Renal cortical epithelial cell (primary cell): ENCODE measurements at regions not wholly inside any gene's neighbourhood (a gene's known extent, or its start where the extent isn't known, plus 50 kb on each side); places are given as distances from the start of the nearest gene placed in this dataset.

Experiments
- DNase-seq: peaks from one replicate; pipeline ENCODE4 v3.0.0-alpha.2; 2011; ENCODE audit warnings: low read depth

GRCh38 chr15:60057554-60057953 lies 53.4 kb downstream of the FOXB1 start:
- no peak for DNase-seq

DNA sequence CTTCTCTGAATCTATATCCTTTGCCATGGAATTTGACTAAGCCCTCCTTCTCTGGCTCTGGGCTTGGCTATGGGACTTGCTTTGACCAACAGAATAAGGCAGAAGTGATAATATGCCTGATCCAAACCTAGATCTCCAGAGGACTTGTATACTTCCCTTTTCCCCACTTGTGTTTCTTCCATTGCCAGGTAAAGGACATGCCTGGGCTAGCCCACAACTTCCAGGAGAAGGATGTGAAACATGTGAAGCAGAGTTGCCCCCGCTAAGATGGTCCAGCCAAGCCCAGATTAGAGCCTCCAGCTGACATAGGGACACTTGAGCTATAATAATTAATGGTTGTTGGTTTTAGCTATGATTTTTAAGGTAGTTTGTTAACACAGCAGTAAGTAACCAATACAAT lies 55.1 kb downstream of the FOXB1 start:
- no peak for DNase-seq

- DNase-seq: no peak
These were observed 57.6 kb downstream of the FOXB1 start for GRCh38 chr15:60061758-60062157.

DNA sequence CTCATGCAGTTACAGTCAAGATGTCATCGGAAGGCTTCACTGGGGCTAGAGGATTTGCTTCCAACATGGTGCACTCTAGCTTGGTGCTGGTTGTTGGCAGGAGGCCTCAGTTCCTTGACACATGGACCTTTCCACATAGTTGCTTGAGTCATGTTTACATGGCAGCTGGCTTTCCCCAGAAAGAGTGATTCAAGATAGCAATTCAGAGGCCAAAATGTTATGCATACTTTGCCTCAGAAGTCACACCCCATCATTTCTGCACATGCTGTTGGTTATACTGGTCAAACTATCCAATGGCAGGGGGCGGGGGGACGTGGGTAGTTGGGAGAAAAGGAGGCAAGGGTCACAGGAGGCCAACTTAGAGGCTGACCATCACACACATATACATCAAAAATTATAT lies 58.7 kb downstream of the FOXB1 start:
- no peak for DNase-seq

- DNase-seq: no peak
These were observed 61.8 kb downstream of the FOXB1 start for GRCh38 chr15:60065951-60066350.

- DNase-seq: peak; percentile 13
These were observed 66.9 kb downstream of the FOXB1 start for GRCh38 chr15:60070838-60071493.

GRCh38 chr15:60072826-60073465 lies 68.8 kb downstream of the FOXB1 start:
- DNase-seq: no peak

- no peak for DNase-seq
These were observed 69.3 kb downstream of the FOXB1 start for GRCh38 chr15:60073466-60073840.

GRCh38 chr15:60074181-60074885 lies 70.2 kb downstream of the FOXB1 start:
- no peak for DNase-seq

DNA sequence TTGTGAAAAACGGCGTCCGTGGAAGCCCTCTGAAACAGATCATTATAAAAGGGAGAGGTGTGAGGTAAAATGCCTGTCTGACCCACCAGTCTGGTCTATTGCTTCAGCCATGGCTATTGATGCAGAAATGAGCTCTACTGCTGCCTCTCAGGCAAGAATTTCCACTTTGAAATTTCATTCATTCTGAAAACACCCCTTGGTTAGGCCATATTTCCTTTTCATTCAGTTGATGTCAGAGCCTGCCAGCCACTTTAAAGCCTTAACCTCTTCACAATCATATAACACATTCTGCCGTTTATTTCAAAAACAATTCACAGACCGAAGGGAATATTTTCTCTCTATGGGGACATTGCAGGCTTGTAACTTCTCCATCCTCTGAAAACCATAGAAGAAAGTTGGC lies 71.9 kb downstream of the FOXB1 start:
- DNase-seq: no peak

DNA sequence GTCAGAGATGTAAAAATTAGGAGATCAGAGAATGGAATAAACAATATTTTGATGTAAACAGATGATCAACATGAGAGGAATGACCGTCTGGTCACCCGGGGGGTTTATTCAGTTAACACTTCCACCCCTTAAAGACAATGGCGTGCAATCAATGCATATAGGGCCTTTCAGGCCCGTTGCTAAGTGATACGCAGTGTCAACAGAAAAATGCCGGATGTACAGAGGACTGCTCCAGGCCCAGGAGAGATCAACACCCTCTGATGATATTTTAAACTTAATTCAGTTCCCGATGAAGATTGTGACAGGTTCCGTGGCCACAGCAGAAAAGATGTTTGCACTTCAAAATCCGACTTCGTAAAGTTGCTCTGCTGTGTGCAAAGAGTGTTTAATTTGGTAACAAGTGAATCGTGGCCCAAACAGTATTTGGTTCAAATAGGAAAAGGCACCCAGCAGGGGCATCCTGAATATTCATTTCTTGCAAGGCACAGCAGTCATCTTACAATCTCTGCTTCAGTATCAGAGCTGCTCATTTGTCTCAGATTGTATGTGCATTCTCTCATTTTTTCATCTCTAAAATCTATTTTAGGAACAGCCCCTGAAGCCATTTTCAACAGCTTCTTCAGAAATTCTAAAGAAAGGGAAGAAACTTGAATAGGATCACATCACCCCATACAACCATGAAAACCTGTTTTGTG lies 72.6 kb downstream of the FOXB1 start:
- DNase-seq: no peak

DNA sequence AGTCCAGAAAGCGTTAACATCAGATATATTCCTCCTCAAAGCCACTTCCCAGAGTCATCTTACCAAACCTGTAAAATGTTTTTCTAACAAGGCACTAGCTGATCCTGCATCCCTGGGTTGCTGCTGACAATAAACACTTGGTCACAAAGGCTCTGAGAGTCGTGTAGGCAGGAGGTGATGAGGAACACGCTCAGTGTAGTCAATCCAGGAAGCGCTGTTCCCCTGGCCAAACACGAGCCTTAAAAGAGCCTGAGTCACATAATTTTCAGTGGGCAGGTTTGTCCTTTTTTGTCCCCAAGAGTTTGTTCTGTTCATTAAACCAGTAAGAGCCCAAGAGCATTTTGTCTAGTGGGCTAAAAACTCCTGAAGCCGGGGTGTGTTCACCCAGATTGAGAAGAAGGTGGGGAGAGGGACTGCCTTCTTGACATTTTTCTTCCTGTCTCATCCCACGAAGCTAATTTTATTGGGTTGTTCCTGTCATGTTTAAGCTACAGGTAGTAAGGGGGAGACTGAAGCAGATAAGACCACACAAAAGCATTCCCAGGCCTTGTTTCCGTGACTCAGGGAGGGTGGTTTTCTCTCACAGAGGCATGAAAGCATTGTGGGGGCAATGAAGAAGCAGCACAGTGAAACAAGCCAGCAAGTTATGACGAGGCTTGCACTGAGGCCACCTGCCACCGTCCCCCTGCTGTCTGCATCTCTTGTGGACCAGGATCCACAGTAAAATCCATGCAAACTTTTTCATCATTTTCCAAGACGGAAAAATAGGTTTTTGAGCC lies 73.7 kb downstream of the FOXB1 start:
- DNase-seq: no peak

DNA sequence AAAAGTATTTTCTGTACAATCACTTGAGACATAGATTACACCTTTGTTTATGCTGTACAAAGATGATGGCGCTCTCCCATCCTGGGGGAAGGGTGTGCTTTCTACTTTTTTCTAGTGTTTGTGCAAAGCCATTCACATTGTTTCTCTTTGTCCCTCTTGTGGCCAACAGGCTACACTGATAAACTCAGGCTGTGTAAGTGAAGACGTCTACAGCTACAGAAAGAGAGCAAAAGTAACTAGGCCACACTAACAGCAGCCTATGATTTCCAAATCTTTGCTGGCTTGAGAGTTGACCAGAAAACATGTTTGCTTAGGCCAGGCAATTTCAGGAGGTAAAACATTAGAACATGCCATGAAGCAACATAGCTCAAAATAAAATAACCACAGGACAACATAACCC lies 75.1 kb downstream of the FOXB1 start:
- no peak for DNase-seq

GRCh38 chr15:60081976-60082375 lies 77.9 kb downstream of the FOXB1 start:
- no peak for DNase-seq

GRCh38 chr15:60083318-60083717 lies 79.2 kb downstream of the FOXB1 start:
- DNase-seq: no peak

GRCh38 chr15:60086681-60087429 lies 82.7 kb downstream of the FOXB1 start:
- no peak for DNase-seq

DNA sequence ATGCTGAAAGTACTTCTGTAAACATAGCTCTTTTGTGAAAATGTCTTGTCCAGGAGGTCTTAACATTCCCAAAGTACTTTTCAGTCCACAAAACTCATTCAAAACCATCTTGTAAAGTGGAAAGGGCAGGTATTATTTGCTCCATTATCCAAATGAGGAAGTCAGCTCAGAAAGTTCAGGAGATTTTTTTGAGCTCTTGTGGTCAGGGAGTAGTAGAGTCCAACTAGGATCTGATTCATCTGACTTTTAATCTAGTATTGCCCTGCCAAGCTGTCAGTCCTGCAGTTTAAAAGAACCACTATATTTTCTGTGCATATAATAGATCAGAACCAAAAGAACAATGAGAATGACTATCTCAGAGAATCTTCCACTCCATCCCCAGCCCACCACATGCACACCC lies 83.5 kb downstream of the FOXB1 start:
- DNase-seq: no peak

DNA sequence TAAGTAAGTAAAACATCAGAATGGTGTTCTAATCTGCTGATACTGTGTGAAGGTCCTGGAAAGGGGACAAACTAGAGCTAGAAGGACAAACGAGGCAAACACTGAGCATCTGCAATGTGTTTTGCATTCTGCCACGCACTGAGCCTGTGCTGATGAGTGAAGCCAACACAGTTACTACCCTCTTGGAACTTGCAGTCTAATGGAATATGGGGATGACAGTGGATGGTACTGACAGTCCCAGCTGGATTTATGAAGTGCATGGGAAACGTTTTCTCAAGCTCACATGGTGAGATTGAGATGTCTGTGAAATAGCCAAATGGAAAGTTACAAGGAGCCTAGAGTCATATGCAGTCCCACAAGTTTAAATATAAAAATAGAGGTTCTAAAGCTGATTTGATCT lies 86.6 kb downstream of the FOXB1 start:
- DNase-seq: no peak

- DNase-seq: peak; percentile 93
These were observed 87.0 kb downstream of the FOXB1 start for GRCh38 chr15:60091157-60091556.

GRCh38 chr15:60091911-60092310 lies 87.8 kb downstream of the FOXB1 start:
- DNase-seq: no peak
